Adrenal gland (tissue), 9 donors: ENCODE measurements at regions not wholly inside any gene's neighbourhood (a gene's known extent, or its start where the extent isn't known, plus 50 kb on each side); places are given as distances from the start of the nearest gene placed in this dataset.

ENCODE experiments used
- DNase-seq, 7 donors: peaks; one replicate each; pipeline ENCODE4 v3.0.0-alpha.2; 2019 to 2020
- H3K27ac ChIP-seq, 5 donors: fragments of 200-600 bp; sonication (generic) in 4 of 5; 1 replicate in 3 of 5; 2 replicates in 2 of 5; pipeline versions ENCODE4 v1.5.1 to v1.8.0; 2016 to 2020; ENCODE audit warnings: mild to moderate bottlenecking in 1 of 5
- H3K27me3 ChIP-seq: fragments of 200-600 bp; 2 replicates; pipeline ENCODE4 v1.8.0; 2021
- H3K36me3 ChIP-seq, 2 donors: fragments of 200-600 bp; replicated peaks in 1 of 2; 1 replicate in 1 of 2; 2 replicates in 1 of 2; pipeline versions ENCODE4 v1.5.1 to v1.8.0; 2018 to 2022
- H3K4me1 ChIP-seq, 2 donors: fragments of 200-600 bp; replicated peaks in 1 of 2; 1 replicate in 1 of 2; 2 replicates in 1 of 2; pipeline versions ENCODE4 v1.5.1 to v1.8.0; 2018 to 2021
- H3K4me3 ChIP-seq, 4 donors: fragments of 200-600 bp; sonication (generic) in 3 of 4; one replicate each; pipeline ENCODE4 v1.5.1; 2016 to 2018
- H3K9me3 ChIP-seq, 3 donors: fragments of 200-600 bp; sonication (generic) in 1 of 3; replicated peaks in 1 of 3; 1 replicate in 2 of 3; 2 replicates in 1 of 3; pipeline versions ENCODE4 v1.5.1 to v1.8.0; 2016 to 2021
- CTCF ChIP-seq, 6 experiments: fragments of 450-650 bp in 4 of 6; fragments of 200-600 bp in 2 of 6; sonication (generic) in 1 of 6; IDR thresholded peaks; 1 replicate in 5 of 6; 2 replicates in 1 of 6; pipeline versions ENCODE4 v1.5.1 to v1.8.0; 2016 to 2021; ENCODE audit warnings: antibody characterized with exemption in 6 of 6, mild to moderate bottlenecking in 2 of 6, moderate library complexity in 1 of 6
- POLR2A ChIP-seq, 2 donors: fragments of 450-650 bp; IDR thresholded peaks; one replicate each; pipeline ENCODE4 v1.6.1; 2017; ENCODE audit warnings: antibody characterized with exemption in 2 of 2, mild to moderate bottlenecking in 2 of 2, moderate library complexity in 1 of 2
- WGBS, 4 donors: extraction: QIAGEN DNeasy Blood & Tissue Kit in 2 of 4; methylation state at CpG; one replicate each; pipeline versions ENCODE4 v1.1.5 to v1.1.7; 2013 to 2017; 5-methylcytosine and 5-hydroxymethylcytosine counted together
- intact Hi-C, 2 donors: fragments of 100-400 bp; cut with DNase I; formaldehyde crosslinking; loops; one replicate each; pipeline versions ENCODE4 v1.14.1 to v1.15.0; 2022 to 2023
- donor health status: healthy with polysubstance abuse.
- donor health status: Bipolar disorder and iron deficiency.
- donor health status: DM: yes; HTN: yes; CAD: no.
- donor health status: DM: no; HTN: no; CAD: no.
- donor health status: DM: no; HTN: no; CAD: no.

DNA sequence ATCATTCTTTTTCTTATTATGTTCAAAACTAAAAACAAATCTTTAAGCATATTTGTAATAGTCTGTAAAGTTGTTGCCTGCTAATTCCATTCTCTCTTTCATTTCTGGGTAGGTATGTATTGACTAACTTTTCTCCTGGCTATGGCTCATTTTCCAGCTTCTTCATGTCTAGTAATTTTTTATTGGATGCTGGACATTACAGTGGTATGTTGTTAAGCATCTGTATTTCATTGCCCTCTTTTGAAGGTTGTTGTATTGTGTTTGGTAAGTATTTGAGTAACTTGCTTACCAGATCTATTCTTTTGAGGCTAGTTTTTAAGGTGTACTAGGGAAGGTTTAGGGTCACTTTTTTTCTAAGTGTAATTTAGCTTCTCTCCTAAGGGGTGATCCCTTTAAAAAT is 230.9 kb downstream of the TTLL2 start:
- H3K9me3 ChIP-seq = peaks cover 0 to 4% (median 0%) of the 10 kb centered on the region in 3 donors
- H3K4me1 ChIP-seq = no peaks in the 10 kb centered on the region
- no peak for DNase-seq
- intact Hi-C loops = no loop called here
- no peaks in the 10 kb centered on the region for H3K36me3 ChIP-seq
- no peak overlapping the region for H3K27ac ChIP-seq
- TF ChIP-seq POLR2A (IDR thresholded peaks at IDR 0.05) (no peak), CTCF (IDR thresholded peaks at IDR 0.05) (no peak)
- H3K4me3 ChIP-seq = no peak overlapping the region
- H3K27me3 ChIP-seq = no peaks in the 10 kb centered on the region

DNA sequence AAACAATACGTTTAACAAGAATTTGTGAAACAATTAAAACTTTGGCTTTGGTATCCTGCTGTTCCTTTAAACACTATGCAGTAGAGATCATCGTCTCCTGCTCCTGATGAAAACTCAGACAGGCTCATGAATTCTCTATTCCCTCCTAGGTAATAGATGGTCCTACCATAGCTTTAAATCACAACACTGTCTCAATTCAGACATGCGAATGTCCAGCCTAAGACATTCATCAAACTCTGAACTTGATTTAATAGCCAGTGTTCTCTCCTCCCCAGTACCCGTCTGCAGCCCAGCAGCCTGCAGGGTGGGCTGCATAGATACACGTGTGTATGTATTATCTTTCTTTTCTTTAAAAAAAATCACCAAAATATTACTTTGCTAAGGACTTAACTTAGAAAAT is 232.8 kb downstream of the TTLL2 start:
- TF ChIP-seq POLR2A (IDR thresholded peaks at IDR 0.05) (no peak), CTCF (IDR thresholded peaks at IDR 0.05) (no peak)
- Histone ChIP-seq H3K9me3 (peaks cover 0 to 4% (median 0%) of the 10 kb centered on the region in 3 donors), H3K4me1 (no peaks in the 10 kb centered on the region), H3K4me3 (no peak overlapping the region), H3K27me3 (no peaks in the 10 kb centered on the region), H3K27ac (peak overlapping the region in 1 of 5 donors; percentile 69), H3K36me3 (no peaks in the 10 kb centered on the region)
- 65 to 73% (median 69%) methylated on average over 5 of the region's 5 CpGs for WGBS, 4 donors
- intact Hi-C loops = no loop called here
- DNase-seq = no peak

DNA sequence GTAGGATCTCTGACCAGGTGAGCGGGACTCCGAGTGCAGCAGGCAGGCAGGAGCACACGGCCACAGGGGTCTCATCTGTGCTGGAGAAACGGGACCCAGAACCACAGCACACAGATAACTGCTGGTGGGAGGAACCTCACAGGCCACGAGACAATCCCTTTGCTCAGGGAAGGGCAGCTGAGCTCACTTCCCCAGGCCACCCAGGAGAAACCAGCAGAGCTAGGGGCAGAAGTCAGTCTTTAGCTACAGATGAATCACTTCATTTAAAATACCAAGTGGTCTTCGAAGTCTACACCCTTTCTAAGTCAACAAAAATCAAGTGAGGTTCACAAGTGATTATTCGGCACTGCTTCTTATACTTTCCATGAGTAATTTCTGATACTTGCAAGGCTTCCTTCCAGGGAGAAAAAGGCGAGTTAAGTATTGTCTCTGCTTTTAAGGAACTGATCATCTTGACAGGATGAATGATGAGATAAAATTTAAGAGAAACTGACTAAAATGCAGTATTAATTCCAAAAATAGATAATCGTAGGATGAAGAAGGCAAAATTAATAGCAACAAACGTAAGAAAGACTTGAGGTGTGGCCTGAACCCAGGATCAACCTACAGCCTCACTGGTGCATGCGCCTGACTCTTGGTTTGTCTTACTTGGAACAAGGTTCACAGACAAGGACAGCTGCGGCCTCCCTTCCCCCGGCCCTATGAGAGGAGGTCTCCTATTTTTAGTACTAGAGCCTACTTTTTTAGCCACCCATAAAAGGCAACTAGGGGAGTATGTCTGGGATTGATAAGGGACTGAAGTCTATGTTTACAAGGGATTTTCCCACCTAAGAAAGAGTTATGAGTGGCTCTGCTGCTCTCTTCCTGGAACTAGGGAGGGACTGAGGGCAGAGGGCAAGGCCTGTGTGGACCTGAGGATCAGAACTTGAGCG is 233.6 kb downstream of the TTLL2 start:
- Histone ChIP-seq H3K9me3 (peaks cover 0 to 4% (median 0%) of the 10 kb centered on the region in 3 donors), H3K27ac (peak overlapping the region in 1 of 5 donors; percentile 69), H3K4me3 (no peak overlapping the region), H3K27me3 (no peaks in the 10 kb centered on the region), H3K36me3 (no peaks in the 10 kb centered on the region), H3K4me1 (no peaks in the 10 kb centered on the region)
- peak in 2 of 7 donors; percentile 13 to 60 for DNase-seq
- intact Hi-C loops = no loop called here
- TF ChIP-seq CTCF (IDR thresholded peaks at IDR 0.05) (no peak), POLR2A (IDR thresholded peaks at IDR 0.05) (no peak)
- WGBS, 4 donors = 59 to 61% (median 60%) methylated on average over 14 of the region's 14 CpGs

DNA sequence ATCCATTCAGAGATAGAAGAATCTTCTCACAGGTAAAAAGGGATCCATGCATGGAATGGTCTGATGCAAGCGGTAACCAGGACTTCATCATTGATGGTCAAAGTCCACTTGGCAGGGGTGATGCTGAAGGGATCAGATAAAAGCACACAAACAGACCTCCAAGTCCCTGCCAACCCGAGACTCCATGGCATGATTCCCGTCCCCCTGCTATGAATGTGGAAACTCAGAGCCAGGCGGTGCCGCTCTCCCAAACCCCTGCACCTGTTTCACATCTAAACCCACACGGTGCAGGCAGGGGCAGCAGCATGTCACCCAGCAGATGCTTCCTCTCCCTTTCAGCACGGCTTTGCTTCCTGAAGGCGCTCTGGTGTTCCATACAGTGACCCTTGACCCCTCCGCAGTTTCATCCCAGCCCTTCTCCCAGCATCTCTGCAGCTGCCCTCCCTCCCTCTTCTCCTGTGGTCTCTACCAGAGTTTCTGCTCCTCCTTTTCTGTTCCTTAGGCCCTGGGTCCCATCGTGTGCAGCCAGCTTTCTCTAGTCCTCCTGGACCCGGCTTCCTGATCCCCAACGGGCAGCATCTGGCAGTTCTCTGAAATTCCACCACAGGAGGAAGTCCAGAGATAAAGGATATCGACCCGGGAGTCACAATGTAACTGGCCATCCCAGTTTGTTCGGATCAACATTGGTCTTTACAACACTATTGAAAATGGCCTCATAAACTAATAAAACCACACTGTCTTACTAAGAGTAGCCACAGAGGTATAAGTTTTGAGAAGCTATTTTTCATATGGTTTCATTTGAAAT is 235.0 kb downstream of the TTLL2 start:
- WGBS, 4 donors = 70 to 83% (median 76%) methylated on average over 15 of the region's 15 CpGs

More for the DNA sequence above, 235.0 kb downstream of the TTLL2 start:
- Histone ChIP-seq H3K4me1 (no peaks in the 10 kb centered on the region), H3K36me3 (no peaks in the 10 kb centered on the region), H3K27ac (peak overlapping the region in 1 of 5 donors; percentile 22), H3K4me3 (no peak overlapping the region), H3K27me3 (no peaks in the 10 kb centered on the region), H3K9me3 (peaks cover 0 to 4% (median 0%) of the 10 kb centered on the region in 3 donors)
- peak in 2 of 7 donors; percentile 13 to 42 for DNase-seq
- TF ChIP-seq CTCF (IDR thresholded peaks at IDR 0.05) (no peak), POLR2A (IDR thresholded peaks at IDR 0.05) (no peak)
- intact Hi-C loops = no loop called here
